BE2C (cell line): ENCODE measurements at regions not wholly inside any gene's neighbourhood (a gene's known extent, or its start where the extent isn't known, plus 50 kb on each side); places are given as distances from the start of the nearest gene placed in this dataset.

ENCODE experiments used
- DNase-seq: peaks from one replicate; pipeline ENCODE4 v3.0.0-alpha.2; 2020
- H3K27me3 ChIP-seq: fragments of 250-450 bp; sonication (Bioruptor Pico); 2 replicates; pipeline ENCODE4 v1.5.1; 2020; ENCODE audit warnings: mild to moderate bottlenecking
- H3K36me3 ChIP-seq: fragments of 250-450 bp; sonication (Bioruptor Pico); 2 replicates; pipeline ENCODE4 v1.5.1; 2020; ENCODE audit warnings: mild to moderate bottlenecking
- H3K4me1 ChIP-seq: fragments of 250-450 bp; sonication (Bioruptor Pico); 2 replicates; pipeline ENCODE4 v1.5.1; 2020
- H3K4me3 ChIP-seq: 2 replicates; pipeline ENCODE4 v1.5.1; 2011; ENCODE audit warnings: low read depth, low read length
- H3K9me3 ChIP-seq: fragments of 250-450 bp; sonication (Bioruptor Pico); 2 replicates; pipeline ENCODE4 v1.5.1; 2020
- CTCF ChIP-seq: IDR thresholded peaks from 2 replicates; pipeline ENCODE4 v1.5.1; 2012; ENCODE audit warnings: mild to moderate bottlenecking, low read depth, low read length

GRCh38 chr2:7882296-7882695 is 799.6 kb upstream of the ID2 start:
- Histone ChIP-seq H3K4me3 (no peak overlapping the region), H3K4me1 (no peaks in the 10 kb centered on the region), H3K9me3 (no peaks in the 10 kb centered on the region), H3K36me3 (no peaks in the 10 kb centered on the region), H3K27me3 (no peaks in the 10 kb centered on the region)
- DNase-seq, result no peak
- no peak for TF ChIP-seq CTCF

- TF ChIP-seq CTCF, result no peak
- H3K36me3 ChIP-seq, result no peaks in the 10 kb centered on the region
- no peaks in the 10 kb centered on the region for H3K9me3 ChIP-seq
- no peaks in the 10 kb centered on the region for H3K27me3 ChIP-seq
- peak; percentile 19 for DNase-seq
- no peaks in the 10 kb centered on the region for H3K4me1 ChIP-seq
- no peak overlapping the region for H3K4me3 ChIP-seq
These were observed 797.5 kb upstream of the ID2 start for GRCh38 chr2:7884338-7884737.

- Histone ChIP-seq H3K36me3 (no peaks in the 10 kb centered on the region), H3K9me3 (no peaks in the 10 kb centered on the region), H3K27me3 (no peaks in the 10 kb centered on the region), H3K4me3 (no peak overlapping the region), H3K4me1 (no peaks in the 10 kb centered on the region)
- DNase-seq, result no peak
- TF ChIP-seq CTCF, result no peak
These were observed 795.2 kb upstream of the ID2 start for GRCh38 chr2:7886666-7887065.

GRCh38 chr2:7887441-7887840 is 794.4 kb upstream of the ID2 start:
- Histone ChIP-seq H3K36me3 (no peaks in the 10 kb centered on the region), H3K4me1 (no peaks in the 10 kb centered on the region), H3K9me3 (no peaks in the 10 kb centered on the region), H3K4me3 (no peak overlapping the region), H3K27me3 (no peaks in the 10 kb centered on the region)
- TF ChIP-seq CTCF, result no peak
- DNase-seq, result no peak

- H3K36me3 ChIP-seq, result no peaks in the 10 kb centered on the region
- H3K9me3 ChIP-seq, result no peaks in the 10 kb centered on the region
- H3K4me3 ChIP-seq, result no peak overlapping the region
- no peak for DNase-seq
- no peaks in the 10 kb centered on the region for H3K4me1 ChIP-seq
- no peaks in the 10 kb centered on the region for H3K27me3 ChIP-seq
- no peak for TF ChIP-seq CTCF
These were observed 793.0 kb upstream of the ID2 start for GRCh38 chr2:7888876-7889275.

GRCh38 chr2:7891312-7891711 is 790.5 kb upstream of the ID2 start:
- H3K4me3 ChIP-seq, result no peak overlapping the region
- TF ChIP-seq CTCF, result no peak
- H3K9me3 ChIP-seq, result no peaks in the 10 kb centered on the region; the same call in 1 of the 2 replicates
- H3K36me3 ChIP-seq, result no peaks in the 10 kb centered on the region
- no peak for DNase-seq
- no peaks in the 10 kb centered on the region for H3K27me3 ChIP-seq
- H3K4me1 ChIP-seq, result peaks cover 4% of the 10 kb centered on the region; the same call in 1 of the 2 replicates
